Lower leg skin (tissue), 3 donors: ENCODE measurements at regions not wholly inside any gene's neighbourhood (a gene's known extent, or its start where the extent isn't known, plus 50 kb on each side); places are given as distances from the start of the nearest gene placed in this dataset.

Experiments
- POLR2A ChIP-seq, 2 donors: fragments of 450-650 bp; IDR thresholded peaks; one replicate each; pipeline ENCODE4 v1.6.1; 2016 to 2017; ENCODE audit warnings: antibody characterized with exemption in 2 of 2, mild to moderate bottlenecking in 1 of 2, moderate library complexity in 1 of 2
- TF ChIP-seq, protein P1 (sequence below), 3 donors: fragments of 450-650 bp; IDR thresholded peaks; one replicate each; pipeline ENCODE4 v1.5.1; 2016; ENCODE audit warnings: antibody characterized with exemption in 3 of 3, mild to moderate bottlenecking in 3 of 3, moderate library complexity in 2 of 3

DNA sequence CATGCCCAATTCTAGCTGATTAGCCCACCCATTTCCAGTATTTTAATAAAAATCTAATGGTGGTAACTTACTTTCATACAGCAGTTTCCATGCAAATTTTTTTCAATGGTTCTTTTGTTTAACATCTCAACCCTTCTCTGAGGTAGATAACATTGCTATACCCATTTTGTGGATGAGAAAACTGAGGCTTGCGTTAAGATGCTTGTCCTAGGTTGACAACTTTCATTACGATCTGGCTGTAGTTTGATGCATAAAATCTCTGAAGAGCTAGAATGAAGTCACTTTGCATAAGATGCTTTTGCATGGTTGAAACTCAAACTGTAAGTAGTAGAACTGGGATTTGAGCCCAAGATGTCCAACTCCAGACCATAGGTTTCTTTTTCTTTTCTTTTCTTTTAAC is 309.5 kb upstream of the PODXL start:
- TF ChIP-seq, protein P1, sequence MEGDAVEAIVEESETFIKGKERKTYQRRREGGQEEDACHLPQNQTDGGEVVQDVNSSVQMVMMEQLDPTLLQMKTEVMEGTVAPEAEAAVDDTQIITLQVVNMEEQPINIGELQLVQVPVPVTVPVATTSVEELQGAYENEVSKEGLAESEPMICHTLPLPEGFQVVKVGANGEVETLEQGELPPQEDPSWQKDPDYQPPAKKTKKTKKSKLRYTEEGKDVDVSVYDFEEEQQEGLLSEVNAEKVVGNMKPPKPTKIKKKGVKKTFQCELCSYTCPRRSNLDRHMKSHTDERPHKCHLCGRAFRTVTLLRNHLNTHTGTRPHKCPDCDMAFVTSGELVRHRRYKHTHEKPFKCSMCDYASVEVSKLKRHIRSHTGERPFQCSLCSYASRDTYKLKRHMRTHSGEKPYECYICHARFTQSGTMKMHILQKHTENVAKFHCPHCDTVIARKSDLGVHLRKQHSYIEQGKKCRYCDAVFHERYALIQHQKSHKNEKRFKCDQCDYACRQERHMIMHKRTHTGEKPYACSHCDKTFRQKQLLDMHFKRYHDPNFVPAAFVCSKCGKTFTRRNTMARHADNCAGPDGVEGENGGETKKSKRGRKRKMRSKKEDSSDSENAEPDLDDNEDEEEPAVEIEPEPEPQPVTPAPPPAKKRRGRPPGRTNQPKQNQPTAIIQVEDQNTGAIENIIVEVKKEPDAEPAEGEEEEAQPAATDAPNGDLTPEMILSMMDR (IDR thresholded peaks at IDR 0.05), result no peak
- no peak for TF ChIP-seq POLR2A (IDR thresholded peaks at IDR 0.05)
